Stimulated activated naive CD4-positive, alpha-beta T cell (primary cell): ENCODE measurements at regions not wholly inside any gene's neighbourhood (a gene's known extent, or its start where the extent isn't known, plus 50 kb on each side); places are given as distances from the start of the nearest gene placed in this dataset.

Experiments
- DNase-seq, 6 experiments: peaks; one replicate each; lab custom pipeline; 2025; lab: John Stamatoyannopoulos, UW

DNA sequence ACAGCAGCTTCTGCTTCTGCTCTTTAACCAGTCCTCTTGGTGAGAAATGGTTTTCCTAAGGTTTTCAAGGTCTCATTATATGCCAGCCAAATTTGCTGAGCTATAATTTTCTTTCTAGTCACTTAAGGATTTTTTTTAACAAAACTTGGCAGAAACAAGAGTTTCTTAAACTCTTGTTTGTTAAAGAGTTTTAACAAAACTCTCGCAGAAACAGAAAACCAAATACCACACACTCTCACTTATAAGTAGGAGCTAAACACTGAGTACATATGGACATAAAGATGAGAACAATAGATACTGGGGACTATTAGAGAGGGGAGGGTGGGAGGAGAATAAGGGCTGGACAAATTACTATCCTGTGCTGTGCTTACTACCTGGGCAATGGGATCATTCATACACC lies 908.3 kb downstream of the TUSC7 start:
- no peak for DNase-seq

DNA sequence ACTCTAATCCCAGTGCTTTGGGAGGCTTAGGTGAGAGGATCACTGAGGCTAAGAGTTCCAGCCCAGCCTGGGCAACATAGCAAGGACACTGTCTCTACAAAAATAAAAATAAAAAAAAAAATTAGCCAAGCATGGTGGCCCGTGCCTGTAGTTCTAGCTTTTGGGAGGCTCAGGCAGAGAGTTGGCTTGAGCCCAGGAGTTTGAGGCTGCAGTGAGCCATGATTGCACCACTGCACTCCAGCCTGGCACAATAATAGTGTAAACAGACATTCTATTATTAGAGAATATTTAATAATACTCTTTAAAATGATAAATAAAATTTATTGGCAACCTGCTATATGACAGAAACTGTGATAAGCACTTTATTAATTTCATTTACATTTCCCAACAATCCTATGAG lies 908.9 kb downstream of the TUSC7 start:
- DNase-seq, result no peak

DNA sequence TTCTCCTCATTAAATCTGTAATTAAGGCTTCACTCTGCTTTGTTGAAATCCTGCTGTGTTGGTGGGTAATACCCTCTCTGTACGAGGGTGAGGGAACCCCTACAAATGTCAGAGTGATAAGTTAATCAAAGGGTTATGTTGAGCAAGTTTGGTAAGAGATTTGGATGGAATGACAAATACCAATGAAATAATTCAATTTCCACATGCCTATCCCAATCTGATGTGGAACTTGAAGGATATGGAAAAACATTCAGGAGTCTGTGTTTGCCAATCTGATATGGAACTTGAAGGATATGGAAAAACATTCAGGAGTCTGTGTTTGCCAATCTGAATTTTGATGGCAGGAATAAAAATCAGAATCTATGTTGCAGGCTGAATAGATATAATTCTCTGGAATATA lies 910.2 kb downstream of the TUSC7 start:
- DNase-seq, result no peak

DNA sequence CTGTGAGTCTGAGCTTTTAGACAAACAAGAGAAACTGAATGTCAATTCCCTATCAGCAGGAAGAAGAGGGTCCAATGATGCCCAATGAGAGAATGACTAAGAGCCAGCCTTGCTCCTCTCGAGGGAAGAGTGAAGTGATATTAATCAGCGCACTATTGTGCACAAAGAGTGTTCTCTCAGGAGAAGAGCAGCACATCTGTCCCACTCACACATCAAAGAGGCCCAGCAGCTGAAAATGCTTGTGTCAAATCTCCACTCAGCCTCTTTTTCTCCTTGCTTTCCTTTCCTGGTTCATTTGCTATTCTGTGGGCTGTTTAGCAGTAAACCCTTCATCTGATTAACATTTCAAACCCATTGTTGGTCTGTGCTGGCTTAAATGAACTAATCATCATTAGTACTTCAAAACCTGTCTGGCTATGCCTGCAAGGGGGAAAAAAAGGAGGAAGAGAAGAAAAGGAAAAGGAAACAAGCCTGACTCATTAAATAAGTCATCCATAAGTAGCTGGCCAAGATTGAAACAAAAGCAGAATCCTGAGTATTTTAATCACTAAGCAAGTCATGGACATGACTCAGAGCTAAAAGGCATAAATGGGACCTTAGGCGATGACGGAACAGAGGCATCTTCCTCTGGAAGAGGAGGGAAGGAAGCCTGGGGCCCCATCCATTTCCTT lies 912.7 kb downstream of the TUSC7 start:
- DNase-seq, result no peak

DNA sequence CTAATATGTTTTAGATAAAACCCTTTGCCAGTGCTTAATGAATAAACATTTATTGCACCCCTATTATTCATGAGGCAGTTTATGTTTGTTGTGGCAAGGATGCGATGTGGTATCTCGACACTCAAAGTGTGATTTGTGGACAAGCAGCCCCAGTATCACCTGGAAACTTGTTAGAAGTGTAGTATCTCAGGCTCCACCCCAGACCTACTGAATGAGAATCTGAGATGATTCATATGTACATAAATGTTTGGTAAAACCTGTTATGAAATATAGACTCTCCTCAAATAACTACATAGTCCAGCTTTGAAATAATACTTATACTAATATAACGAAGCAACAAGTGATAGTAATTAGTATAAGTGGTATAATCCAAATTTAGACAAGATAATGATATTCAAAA lies 914.8 kb downstream of the TUSC7 start:
- DNase-seq, result no peak

DNA sequence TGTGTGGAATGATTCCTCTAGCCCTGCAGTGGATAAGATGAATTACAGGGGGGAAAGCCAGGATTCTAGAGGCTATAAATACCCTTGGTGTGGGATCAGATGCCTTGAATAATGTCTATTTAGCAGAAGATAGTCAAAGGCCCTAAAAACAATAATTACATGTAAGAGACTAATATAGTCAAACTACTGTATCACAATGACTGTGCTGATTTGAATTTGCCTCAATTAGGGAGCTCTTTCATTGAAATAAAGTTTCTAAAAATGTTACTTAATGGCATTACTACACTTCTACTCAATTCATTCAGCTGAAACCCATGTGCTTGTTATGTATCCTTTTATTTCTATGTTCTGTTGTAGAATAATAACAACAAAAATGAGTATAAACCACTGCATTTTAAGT lies 915.6 kb downstream of the TUSC7 start:
- no peak for DNase-seq

DNA sequence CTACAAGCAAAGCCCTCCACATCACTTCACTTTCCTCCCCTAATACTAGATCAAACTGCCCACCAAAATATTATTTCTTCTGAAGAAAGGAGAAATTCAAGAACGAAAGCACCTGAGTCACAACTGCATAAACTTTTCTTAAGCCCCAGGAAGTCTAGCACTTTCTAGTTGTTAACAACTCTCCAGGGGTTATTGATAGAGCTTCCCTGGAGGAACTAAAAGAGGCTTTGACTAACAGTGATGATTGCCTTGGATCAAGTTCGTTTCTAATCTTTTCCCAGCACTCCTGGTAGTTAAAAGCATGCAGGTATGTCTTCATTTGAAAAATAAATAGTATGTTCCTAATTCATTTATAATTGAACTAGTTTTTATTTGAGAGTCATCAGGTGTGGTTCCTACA lies 917.0 kb downstream of the TUSC7 start:
- no peak for DNase-seq

DNA sequence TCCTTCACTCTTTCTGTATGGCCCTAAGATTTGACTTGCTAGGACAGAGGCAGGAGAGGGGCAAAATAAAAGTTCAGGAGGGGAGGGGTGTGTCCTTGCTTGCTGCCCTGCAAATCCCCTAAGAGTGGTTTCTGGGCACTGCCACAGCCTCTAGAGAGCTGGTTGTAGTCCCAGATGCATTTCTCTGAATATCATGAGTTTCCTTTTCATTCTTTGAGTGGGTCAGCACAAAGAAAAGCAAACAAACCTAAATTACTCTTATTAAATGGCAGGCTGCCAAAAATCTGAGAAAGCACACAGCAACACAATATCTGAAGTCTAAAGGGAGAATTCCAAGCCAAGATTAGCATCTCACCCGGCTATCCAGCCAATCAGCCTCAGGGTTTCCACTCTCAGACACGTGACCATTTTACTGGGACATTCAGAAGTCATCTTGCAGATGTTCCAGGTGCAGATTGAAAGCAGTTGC lies 919.3 kb downstream of the TUSC7 start:
- DNase-seq, result no peak

DNA sequence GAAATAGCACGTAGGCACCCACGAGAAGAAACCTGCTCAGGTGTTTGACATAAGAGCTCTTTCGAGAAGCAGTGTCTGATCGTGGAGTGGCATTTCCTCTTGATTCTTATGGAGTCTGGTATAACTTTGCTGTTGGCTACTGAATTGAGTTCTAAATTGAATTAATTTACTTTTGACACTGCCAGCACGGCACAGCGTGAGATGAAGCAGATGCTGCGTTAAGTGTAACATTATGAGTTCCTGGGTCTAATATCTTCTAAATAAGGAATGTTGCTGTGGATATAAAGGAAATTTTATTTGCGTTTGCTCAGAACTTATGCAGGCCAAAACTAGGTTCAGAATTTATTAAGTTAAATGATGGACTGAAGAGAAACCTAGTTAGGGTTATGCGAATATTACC lies 919.9 kb downstream of the TUSC7 start:
- DNase-seq, result no peak

DNA sequence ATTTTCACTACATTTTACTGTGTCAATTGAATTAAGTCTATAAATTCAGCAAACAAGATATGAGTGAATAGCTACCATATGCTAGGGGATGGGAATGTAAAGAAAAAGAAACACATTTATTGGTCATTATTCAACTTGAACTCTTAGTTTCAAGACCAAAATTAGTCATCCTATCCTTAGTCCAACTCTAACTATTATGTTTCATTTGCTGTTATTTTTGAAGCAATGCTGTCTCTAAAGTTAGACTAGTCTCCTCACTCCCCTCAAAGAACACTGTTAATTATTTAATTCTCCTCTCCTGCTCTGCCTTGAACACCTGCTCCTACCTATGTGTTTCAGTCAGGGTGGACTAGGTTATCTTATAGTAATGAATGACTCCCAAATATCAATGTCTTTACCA lies 920.9 kb downstream of the TUSC7 start:
- no peak for DNase-seq

DNA sequence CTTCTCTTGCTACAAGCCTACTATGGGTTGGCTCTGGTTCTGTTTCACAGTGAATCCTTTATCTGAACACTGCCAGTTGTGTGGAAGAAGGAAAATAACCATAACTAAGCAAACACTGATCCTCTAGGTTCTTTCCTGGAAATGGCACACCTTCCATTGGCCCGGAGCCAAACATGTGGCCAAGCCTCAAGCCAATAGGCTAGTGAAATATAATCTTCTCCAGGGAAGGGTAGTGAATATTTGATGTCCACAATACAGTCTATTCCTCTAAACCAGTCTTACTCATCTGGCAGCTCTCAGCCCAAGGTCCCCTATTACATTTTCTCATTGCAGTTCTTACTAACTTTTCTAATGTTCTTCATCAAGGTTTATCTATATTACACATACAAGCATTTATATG lies 921.3 kb downstream of the TUSC7 start:
- DNase-seq, result no peak

DNA sequence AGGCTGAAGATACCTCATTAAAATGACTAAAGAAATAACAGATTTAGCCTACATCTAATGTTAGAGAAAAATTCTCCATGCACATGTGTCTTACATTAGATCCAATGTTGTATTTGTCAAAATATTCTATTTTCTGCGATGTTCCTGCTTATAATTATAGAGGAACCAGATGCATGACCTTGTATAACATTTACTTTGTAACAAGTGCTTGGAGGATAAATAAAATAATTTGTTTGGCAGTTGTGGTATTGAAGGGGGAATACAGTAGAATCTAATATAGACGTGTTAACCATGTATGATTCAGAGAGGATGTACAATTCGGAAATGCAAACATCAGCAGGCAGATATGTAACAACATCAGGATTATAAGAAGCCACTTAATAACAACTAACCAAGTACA lies 922.2 kb downstream of the TUSC7 start:
- DNase-seq, result no peak

DNA sequence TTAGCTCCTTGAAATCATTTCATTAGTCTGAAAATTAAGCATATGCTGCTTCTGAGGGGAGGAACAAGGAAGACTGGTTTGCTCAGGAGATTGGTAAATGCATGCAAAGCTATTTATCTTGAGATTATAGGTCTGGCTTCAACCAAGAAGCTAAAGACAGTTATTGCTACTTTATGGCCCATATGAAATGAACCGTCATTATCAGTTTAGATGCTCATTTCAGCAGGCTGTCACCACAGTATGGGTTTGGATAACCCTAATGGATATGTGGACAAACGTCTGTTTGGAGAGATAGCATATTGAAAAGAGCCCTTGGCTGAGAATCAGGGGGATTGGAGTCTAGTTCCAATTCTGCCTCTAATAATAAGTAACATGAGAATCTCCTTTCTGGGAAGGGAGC lies 922.6 kb downstream of the TUSC7 start:
- DNase-seq, result no peak

DNA sequence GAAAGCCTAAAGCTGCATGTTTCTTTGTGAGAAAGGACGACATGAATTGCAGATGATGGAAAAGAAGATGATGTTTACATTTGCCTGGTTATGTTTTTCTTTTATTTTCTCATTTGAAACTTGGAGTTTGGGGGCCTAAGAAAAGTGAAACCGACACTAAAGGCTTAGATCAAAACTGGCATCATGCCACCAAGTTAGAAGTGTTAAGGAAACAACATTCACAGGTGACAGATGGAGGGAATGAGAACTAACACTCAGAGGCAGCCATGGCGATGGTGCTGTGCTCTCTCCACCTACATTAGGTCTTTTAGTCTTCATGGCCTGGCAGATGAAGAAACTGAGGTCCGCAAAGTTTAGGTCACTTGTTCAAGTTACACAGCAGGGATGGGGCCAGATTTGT lies 923.6 kb downstream of the TUSC7 start:
- DNase-seq, result no peak

DNA sequence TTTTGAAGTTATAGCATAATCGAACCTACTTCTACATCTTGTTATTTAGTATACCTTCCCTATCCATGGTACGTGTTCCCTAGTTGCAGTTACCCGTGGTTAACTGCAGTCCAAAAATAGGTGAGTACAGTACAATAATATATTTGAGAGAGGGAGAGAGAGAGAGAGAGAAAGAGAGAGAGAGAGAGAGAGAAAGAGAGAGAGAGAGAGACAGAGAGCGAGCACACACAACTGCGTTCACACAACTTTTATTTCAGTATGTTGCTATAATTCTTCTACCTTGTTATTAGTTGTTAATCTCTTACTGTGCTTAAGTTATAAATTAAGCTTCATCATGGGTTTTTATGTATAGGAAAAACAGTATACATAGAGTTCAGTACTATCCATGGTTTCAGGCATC lies 928.1 kb downstream of the TUSC7 start:
- no peak for DNase-seq

DNA sequence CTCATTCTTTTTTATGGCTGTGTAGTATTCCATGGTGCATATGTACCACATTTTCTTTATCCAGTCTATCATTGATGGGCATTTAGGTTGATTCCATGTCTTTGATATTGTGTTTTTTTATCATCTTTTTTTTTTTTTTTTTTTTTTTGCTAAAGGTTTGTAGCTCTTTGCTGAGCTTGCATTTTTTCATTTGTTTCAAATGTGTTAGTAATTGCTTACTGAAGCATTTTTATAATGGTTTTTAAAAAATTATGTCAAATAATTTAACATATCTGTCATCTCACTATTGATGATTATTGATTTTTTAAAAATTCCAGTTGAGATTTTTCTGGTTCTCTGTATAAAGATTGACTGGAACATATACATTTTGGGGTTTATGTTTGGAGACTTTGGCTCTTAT lies 934.6 kb downstream of the TUSC7 start:
- no peak for DNase-seq

DNA sequence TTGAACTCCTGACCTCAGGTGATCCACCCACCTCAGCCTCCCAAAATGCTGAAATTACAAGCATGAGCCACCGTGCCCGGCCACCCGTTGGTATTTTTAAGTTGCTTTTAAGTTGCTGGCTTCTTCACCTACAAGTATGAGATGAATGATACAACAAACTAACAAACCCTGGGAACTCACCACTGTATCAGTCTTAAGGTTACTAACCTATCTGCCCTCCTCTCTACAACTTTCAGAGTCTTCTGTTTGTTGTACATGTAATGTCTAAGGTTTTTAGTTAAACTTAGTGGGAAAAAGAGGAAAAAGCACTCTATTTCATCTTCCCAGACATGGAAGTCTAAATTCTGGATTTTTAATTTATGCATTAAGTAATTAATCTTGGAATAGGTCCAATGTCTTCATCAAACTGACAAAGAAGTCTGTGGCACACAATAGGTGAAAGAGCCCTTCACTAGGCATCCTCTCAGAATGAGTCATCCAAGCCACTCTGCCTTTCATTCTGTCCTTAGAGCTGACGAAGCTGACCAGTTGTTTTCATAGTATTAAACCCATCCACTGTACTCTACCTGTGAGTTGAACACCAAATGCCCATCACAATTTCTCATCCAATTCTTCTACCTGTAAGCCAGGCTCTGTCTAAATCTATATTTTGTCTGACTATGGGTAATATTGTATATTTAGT lies 936.1 kb downstream of the TUSC7 start:
- no peak for DNase-seq

DNA sequence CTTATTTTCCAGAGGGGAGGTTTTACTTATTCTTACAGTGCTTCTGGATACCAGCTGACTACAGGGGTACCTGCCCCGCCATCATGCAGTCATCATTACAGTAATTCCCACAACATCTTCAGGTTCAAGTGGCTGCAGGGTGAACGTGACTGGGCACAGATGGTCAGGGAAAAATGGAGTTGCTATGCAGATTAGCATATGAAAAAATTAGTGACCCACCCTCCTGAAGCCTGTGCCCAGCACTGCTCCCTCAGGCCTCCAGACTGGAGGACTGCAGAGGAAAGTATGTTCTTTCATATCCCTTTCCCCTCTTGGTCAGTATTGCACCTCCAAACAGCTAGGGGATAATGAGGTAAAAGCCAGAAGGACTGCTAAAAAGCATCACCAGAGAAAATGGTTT lies 937.9 kb downstream of the TUSC7 start:
- DNase-seq, result no peak

DNA sequence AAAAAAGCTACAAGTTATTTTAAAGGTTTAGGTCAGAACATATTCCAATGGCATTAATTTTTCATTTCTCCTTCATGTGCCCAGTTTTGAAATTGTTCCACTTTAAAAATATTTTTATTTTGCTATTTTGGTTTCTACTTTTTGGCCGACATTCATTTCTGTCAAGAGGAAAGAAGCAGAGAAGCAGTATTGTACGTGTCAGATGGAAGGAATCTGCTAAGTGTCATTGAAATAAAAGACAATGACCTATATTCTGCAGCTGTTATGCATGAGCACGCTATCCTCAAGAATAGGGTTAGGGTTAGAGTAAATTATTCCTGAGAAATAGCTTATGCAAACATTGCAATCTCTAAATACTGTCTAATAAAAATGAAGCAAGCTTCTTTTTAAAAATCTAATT lies 941.7 kb downstream of the TUSC7 start:
- no peak for DNase-seq

DNA sequence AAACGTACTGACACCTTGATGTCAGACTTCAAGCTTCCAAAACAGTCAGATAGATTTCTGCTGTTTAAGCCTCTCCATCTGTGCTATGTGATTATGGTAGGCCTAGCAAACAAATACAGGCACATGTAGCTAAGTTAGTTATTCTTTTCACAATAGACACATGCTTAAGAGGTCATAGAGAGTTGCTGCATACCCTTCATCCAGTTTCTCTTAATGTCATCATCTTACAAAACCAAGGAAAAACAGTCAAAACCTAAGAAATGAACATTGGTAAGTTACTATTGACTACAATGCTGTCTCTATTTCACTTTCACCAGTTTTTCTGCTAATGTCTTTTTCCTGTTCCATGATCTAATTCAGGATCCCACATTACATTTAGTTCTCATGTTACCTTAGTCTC lies 946.8 kb downstream of the TUSC7 start:
- no peak for DNase-seq

DNA sequence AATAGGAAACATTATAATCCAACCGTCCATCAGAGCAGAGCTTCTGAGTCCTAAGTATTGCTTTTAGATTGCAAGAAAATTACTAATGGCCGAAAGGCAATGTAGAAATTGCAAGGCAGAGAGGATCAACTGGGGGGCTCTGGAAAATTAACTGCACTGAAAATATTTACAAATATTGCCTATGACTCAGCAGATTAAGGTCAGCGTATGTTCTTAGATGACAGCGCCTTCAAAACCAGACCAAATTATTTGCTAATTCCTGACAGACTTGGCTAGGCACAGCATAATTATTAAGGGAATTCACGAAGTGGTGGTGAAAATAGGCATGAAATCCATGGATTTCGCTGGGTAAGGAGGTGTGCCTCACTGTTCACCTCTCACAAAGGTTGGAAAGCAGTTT lies 947.7 kb downstream of the TUSC7 start:
- DNase-seq, result no peak

DNA sequence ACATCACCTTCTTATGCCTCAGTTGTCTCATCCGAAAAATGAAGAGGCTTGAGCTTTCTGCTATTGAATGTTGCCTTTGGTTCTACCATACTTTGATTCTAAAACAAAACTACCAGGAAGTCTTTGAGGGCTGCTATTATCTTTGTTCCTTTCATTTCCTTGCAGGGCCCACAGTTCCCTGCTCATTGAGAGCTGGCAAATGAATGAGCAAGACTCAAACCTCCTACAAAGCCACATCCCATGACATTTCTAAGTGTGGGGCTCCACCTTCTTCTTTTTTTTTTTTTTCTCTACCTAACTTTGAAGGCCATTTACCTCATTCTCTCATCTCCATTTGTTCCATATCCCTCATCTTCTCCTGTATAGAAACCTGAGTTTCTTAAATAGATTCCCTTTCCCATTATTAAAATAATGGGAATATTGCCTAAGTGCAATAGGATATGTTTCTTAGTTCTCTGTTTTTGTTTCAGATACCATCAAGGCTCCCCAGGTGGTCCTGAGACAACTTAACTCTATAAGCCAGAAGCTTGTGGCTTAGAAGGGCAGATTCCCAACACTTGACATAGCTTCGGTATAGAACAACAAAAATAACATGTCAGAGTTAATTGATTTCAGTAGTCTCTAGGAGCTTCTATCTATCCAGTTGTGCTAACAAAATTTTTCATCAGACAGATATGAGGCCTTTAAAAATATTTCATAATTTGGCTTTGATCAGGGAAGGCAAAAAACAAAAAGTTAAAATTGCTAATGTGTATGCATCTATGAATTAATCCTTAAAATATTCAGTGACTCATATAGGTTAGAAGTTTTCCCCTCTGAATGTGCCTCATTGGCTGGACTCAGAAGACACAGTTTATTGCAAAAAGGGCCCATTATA lies 951.6 kb downstream of the TUSC7 start:
- DNase-seq, result no peak

DNA sequence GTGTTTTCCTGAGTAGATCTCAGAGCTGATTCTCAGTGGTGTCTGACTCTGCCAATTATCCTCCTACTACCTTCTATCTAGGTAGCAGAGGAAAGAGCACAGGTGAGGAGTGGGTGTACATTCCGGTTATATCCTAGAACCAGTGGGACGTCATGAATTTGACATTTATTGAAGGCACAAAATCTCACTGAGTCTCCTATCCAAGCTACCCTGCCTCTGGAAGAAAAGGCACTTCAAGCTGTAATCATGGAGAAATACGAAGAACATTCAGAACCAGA lies 952.2 kb downstream of the TUSC7 start:
- DNase-seq, result no peak
